ENCODE measurements at regions not wholly inside any gene's neighbourhood (a gene's known extent, or its start where the extent isn't known, plus 50 kb on each side); places are given as distances from the start of the nearest gene placed in this dataset.

- no peak overlapping the region for H3K27ac ChIP-seq (ENCODE audit: low read depth, low read length)
- H3K4me1 ChIP-seq (ENCODE audit: control insufficient read depth in 3 of 3, insufficient read depth in 3 of 3, low read length in 3 of 3), result no peaks in the 10 kb centered on the region
- no peaks in the 10 kb centered on the region for H3K9me3 ChIP-seq (ENCODE audit: control insufficient read depth in 3 of 3, low read length in 3 of 3)
- no peak overlapping the region for H3K9ac ChIP-seq (ENCODE audit: low read depth in 1 of 3, low read length in 3 of 3)
- no peaks in the 10 kb centered on the region for H3K36me3 ChIP-seq (ENCODE audit: control insufficient read depth in 3 of 3, insufficient read depth in 3 of 3, low read length in 3 of 3)
- H3K4me3 ChIP-seq (ENCODE audit: low read length in 3 of 3), result no peak overlapping the region
- H3K27me3 ChIP-seq (ENCODE audit: control insufficient read depth in 3 of 3, insufficient read depth in 3 of 3, low read length in 3 of 3), result no peaks in the 10 kb centered on the region
These were observed 232.2 kb downstream of the GABRG2 start for GRCh38 chr5:162299793-162300192.

- H3K9ac ChIP-seq (ENCODE audit: low read depth in 1 of 3, low read length in 3 of 3), result no peak overlapping the region
These were observed 233.8 kb downstream of the GABRG2 start for GRCh38 chr5:162301356-162301755.

GRCh38 chr5:162323466-162323865, 255.9 kb downstream of the GABRG2 start:
- Histone ChIP-seq H3K36me3 (ENCODE audit: control insufficient read depth in 3 of 3, insufficient read depth in 3 of 3, low read length in 3 of 3) (no peaks in the 10 kb centered on the region), H3K4me3 (ENCODE audit: low read length in 3 of 3) (no peak overlapping the region)

More at GRCh38 chr5:162301356-162301755, 233.8 kb downstream of the GABRG2 start:
- Histone ChIP-seq H3K9me3 (ENCODE audit: control insufficient read depth in 3 of 3, low read length in 3 of 3) (no peaks in the 10 kb centered on the region), H3K4me3 (ENCODE audit: low read length in 3 of 3) (no peak overlapping the region), H3K4me1 (ENCODE audit: control insufficient read depth in 3 of 3, insufficient read depth in 3 of 3, low read length in 3 of 3) (no peaks in the 10 kb centered on the region), H3K36me3 (ENCODE audit: control insufficient read depth in 3 of 3, insufficient read depth in 3 of 3, low read length in 3 of 3) (no peaks in the 10 kb centered on the region), H3K27me3 (ENCODE audit: control insufficient read depth in 3 of 3, insufficient read depth in 3 of 3, low read length in 3 of 3) (no peaks in the 10 kb centered on the region), H3K27ac (ENCODE audit: low read depth, low read length) (no peak overlapping the region)

DNA sequence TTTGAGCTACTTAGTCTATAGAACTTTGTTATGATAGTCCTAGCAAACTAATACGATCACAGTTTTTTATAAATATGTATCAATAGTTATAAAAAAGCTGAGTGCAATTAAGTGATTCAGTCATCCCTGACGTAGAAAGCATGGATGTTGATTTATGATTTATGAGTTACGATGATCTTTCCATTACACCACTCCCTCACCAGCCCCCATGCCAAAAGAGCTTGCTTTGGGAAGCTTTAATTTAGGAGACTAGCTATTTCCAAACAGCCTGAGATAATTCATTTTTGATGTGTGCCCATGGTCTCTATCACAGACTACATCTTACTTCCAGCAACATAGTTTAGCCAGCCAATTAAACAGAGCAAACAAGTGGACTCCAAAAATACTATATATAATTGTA, 256.8 kb downstream of the GABRG2 start:
- Histone ChIP-seq H3K36me3 (ENCODE audit: control insufficient read depth in 3 of 3, insufficient read depth in 3 of 3, low read length in 3 of 3) (no peaks in the 10 kb centered on the region), H3K9me3 (ENCODE audit: control insufficient read depth in 3 of 3, low read length in 3 of 3) (no peaks in the 10 kb centered on the region), H3K27ac (ENCODE audit: low read depth, low read length) (no peak overlapping the region), H3K4me1 (ENCODE audit: control insufficient read depth in 3 of 3, insufficient read depth in 3 of 3, low read length in 3 of 3) (no peaks in the 10 kb centered on the region), H3K4me3 (ENCODE audit: low read length in 3 of 3) (no peak overlapping the region), H3K27me3 (ENCODE audit: control insufficient read depth in 3 of 3, insufficient read depth in 3 of 3, low read length in 3 of 3) (no peaks in the 10 kb centered on the region), H3K9ac (ENCODE audit: low read depth in 1 of 3, low read length in 3 of 3) (no peak overlapping the region)

More at GRCh38 chr5:162323466-162323865, 255.9 kb downstream of the GABRG2 start:
- Histone ChIP-seq H3K27ac (ENCODE audit: low read depth, low read length) (no peak overlapping the region), H3K27me3 (ENCODE audit: control insufficient read depth in 3 of 3, insufficient read depth in 3 of 3, low read length in 3 of 3) (no peaks in the 10 kb centered on the region), H3K9ac (ENCODE audit: low read depth in 1 of 3, low read length in 3 of 3) (no peak overlapping the region), H3K4me1 (ENCODE audit: control insufficient read depth in 3 of 3, insufficient read depth in 3 of 3, low read length in 3 of 3) (no peaks in the 10 kb centered on the region), H3K9me3 (ENCODE audit: control insufficient read depth in 3 of 3, low read length in 3 of 3) (no peaks in the 10 kb centered on the region)

DNA sequence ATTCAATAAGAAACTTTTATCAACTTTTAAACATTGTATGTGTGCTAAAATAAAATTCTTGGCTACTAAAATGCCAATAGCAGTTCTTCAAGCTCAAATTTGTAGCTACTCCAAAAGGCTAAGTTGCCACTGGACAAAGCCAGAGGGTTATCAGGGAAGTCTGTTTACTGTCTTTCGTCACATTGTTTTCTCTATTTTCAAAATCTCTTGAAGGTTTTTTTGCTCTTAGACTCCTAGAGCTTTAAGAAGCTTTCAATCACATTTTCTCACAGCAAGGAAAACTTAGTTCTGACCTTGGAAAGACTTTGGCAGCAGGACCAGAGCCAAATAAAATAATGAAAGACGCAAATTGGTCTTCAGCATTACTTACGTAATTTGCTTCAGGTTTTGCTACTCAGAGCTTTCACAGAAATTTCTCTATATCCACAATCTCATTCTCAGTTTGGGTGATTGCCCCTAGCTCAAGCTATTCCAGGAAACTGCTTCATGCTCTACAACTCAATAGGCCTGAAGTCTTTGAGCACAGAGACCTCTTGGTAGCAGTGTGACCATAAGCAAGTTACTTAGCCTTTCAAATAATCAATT, 257.7 kb downstream of the GABRG2 start:
- Histone ChIP-seq H3K4me1 (ENCODE audit: control insufficient read depth in 3 of 3, insufficient read depth in 3 of 3, low read length in 3 of 3) (no peaks in the 10 kb centered on the region), H3K27ac (ENCODE audit: low read depth, low read length) (no peak overlapping the region), H3K36me3 (ENCODE audit: control insufficient read depth in 3 of 3, insufficient read depth in 3 of 3, low read length in 3 of 3) (no peaks in the 10 kb centered on the region), H3K4me3 (ENCODE audit: low read length in 3 of 3) (no peak overlapping the region), H3K9me3 (ENCODE audit: control insufficient read depth in 3 of 3, low read length in 3 of 3) (no peaks in the 10 kb centered on the region), H3K9ac (ENCODE audit: low read depth in 1 of 3, low read length in 3 of 3) (no peak overlapping the region), H3K27me3 (ENCODE audit: control insufficient read depth in 3 of 3, insufficient read depth in 3 of 3, low read length in 3 of 3) (no peaks in the 10 kb centered on the region)

- Histone ChIP-seq H3K27me3 (ENCODE audit: control insufficient read depth in 3 of 3, insufficient read depth in 3 of 3, low read length in 3 of 3) (no peaks in the 10 kb centered on the region), H3K4me3 (ENCODE audit: low read length in 3 of 3) (no peak overlapping the region), H3K27ac (ENCODE audit: low read depth, low read length) (no peak overlapping the region), H3K36me3 (ENCODE audit: control insufficient read depth in 3 of 3, insufficient read depth in 3 of 3, low read length in 3 of 3) (no peaks in the 10 kb centered on the region), H3K9ac (ENCODE audit: low read depth in 1 of 3, low read length in 3 of 3) (no peak overlapping the region), H3K9me3 (ENCODE audit: control insufficient read depth in 3 of 3, low read length in 3 of 3) (no peaks in the 10 kb centered on the region), H3K4me1 (ENCODE audit: control insufficient read depth in 3 of 3, insufficient read depth in 3 of 3, low read length in 3 of 3) (no peaks in the 10 kb centered on the region)
These were observed 267.4 kb downstream of the GABRG2 start for GRCh38 chr5:162334944-162335343.

DNA sequence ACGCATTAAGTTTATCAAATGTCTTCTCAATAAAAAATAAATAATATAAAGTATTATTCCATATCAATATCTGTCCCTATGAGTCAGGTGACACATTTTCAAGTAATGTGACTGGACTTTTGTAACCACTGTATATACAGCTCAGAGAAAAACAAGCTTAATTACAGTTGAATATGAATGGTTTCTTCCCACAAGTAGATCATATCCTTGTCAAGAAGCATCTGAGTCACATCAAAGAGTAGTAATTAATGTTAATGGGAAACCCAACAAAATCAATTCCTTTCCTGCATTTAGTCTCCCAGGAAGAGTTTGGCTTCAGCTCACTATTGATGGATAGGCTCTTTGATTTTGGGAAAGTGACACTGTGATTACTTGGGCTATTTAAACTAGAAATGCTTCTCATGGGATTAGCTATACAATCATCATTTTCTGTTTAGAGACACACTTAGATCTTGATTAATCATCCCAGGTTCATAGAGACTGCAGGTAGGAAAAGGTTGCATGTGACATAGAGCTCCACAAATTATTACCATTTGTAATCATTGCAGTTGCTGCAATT, 292.9 kb downstream of the GABRG2 start:
- no peak overlapping the region for H3K9ac ChIP-seq (ENCODE audit: low read depth in 1 of 3, low read length in 3 of 3)
- H3K4me3 ChIP-seq (ENCODE audit: low read length in 3 of 3), result no peak overlapping the region
- H3K9me3 ChIP-seq (ENCODE audit: control insufficient read depth in 3 of 3, low read length in 3 of 3), result no peaks in the 10 kb centered on the region
- no peak overlapping the region for H3K27ac ChIP-seq (ENCODE audit: low read depth, low read length)
- H3K4me1 ChIP-seq (ENCODE audit: control insufficient read depth in 3 of 3, insufficient read depth in 3 of 3, low read length in 3 of 3), result no peaks in the 10 kb centered on the region
- no peaks in the 10 kb centered on the region for H3K36me3 ChIP-seq (ENCODE audit: control insufficient read depth in 3 of 3, insufficient read depth in 3 of 3, low read length in 3 of 3)
- H3K27me3 ChIP-seq (ENCODE audit: control insufficient read depth in 3 of 3, insufficient read depth in 3 of 3, low read length in 3 of 3), result no peaks in the 10 kb centered on the region

DNA sequence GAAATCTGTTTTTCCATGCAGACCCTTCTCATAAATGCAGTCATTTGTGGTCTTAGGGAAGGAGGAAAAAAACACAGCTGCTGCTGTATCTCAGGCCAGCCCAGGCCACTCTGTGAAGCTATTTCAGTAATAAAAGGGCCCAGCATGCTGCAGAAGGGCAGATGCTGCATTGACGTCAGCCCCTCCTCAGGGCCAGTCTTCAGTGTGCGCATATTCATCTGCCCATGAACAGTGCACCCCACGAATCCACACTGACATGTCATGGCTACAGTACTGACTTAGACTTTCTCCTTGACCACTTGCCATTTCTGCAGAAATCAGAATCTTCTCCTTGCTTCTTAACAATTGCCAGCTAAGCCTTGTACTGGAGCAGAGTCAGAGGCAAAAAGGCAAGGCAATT, 304.7 kb downstream of the GABRG2 start:
- Histone ChIP-seq H3K9me3 (ENCODE audit: control insufficient read depth in 3 of 3, low read length in 3 of 3) (peaks cover 0 to 2% (median 0%) of the 10 kb centered on the region in 3 donors), H3K27ac (ENCODE audit: low read depth, low read length) (no peak overlapping the region), H3K9ac (ENCODE audit: low read depth in 1 of 3, low read length in 3 of 3) (no peak overlapping the region), H3K4me3 (ENCODE audit: low read length in 3 of 3) (no peak overlapping the region), H3K27me3 (ENCODE audit: control insufficient read depth in 3 of 3, insufficient read depth in 3 of 3, low read length in 3 of 3) (no peaks in the 10 kb centered on the region), H3K36me3 (ENCODE audit: control insufficient read depth in 3 of 3, insufficient read depth in 3 of 3, low read length in 3 of 3) (no peaks in the 10 kb centered on the region), H3K4me1 (ENCODE audit: control insufficient read depth in 3 of 3, insufficient read depth in 3 of 3, low read length in 3 of 3) (no peaks in the 10 kb centered on the region)

DNA sequence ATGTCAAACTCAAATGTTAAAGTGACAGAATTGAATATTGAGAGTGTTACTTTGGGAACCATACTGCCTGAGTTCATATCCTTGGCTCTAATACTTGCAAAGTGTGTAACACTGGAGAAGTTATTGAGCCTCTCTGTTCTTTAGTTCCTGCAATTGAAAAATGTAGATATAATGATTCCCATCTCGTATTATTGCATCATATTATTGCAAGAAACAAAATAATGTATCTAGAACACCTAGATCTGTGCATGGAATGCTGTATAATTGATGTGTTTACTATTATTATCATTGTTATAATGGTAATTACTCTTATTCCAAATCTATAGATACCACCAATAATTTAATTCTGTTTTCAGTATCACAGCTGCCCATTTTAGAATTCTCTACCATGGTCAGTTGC, 310.3 kb downstream of the GABRG2 start:
- Histone ChIP-seq H3K27ac (ENCODE audit: low read depth, low read length) (no peak overlapping the region), H3K4me1 (ENCODE audit: control insufficient read depth in 3 of 3, insufficient read depth in 3 of 3, low read length in 3 of 3) (no peaks in the 10 kb centered on the region), H3K9me3 (ENCODE audit: control insufficient read depth in 3 of 3, low read length in 3 of 3) (no peaks in the 10 kb centered on the region), H3K4me3 (ENCODE audit: low read length in 3 of 3) (no peak overlapping the region), H3K27me3 (ENCODE audit: control insufficient read depth in 3 of 3, insufficient read depth in 3 of 3, low read length in 3 of 3) (no peaks in the 10 kb centered on the region), H3K36me3 (ENCODE audit: control insufficient read depth in 3 of 3, insufficient read depth in 3 of 3, low read length in 3 of 3) (no peaks in the 10 kb centered on the region), H3K9ac (ENCODE audit: low read depth in 1 of 3, low read length in 3 of 3) (no peak overlapping the region)

- no peak overlapping the region for H3K9ac ChIP-seq (ENCODE audit: low read depth in 1 of 3, low read length in 3 of 3)
- H3K36me3 ChIP-seq (ENCODE audit: control insufficient read depth in 3 of 3, insufficient read depth in 3 of 3, low read length in 3 of 3), result no peaks in the 10 kb centered on the region
- no peak overlapping the region for H3K27ac ChIP-seq (ENCODE audit: low read depth, low read length)
- no peak overlapping the region for H3K4me3 ChIP-seq (ENCODE audit: low read length in 3 of 3)
- H3K4me1 ChIP-seq (ENCODE audit: control insufficient read depth in 3 of 3, insufficient read depth in 3 of 3, low read length in 3 of 3), result no peaks in the 10 kb centered on the region
- no peaks in the 10 kb centered on the region for H3K9me3 ChIP-seq (ENCODE audit: control insufficient read depth in 3 of 3, low read length in 3 of 3)
- no peaks in the 10 kb centered on the region for H3K27me3 ChIP-seq (ENCODE audit: control insufficient read depth in 3 of 3, insufficient read depth in 3 of 3, low read length in 3 of 3)
These were observed 315.3 kb downstream of the GABRG2 start for GRCh38 chr5:162382839-162383238.
